ENCODE measurements at regions not wholly inside any gene's neighbourhood (a gene's known extent, or its start where the extent isn't known, plus 50 kb on each side); places are given as distances from the start of the nearest gene placed in this dataset.

GRCh38 chr12:4133636-4134447, 139.7 kb upstream of the CCND2 start:
- Histone ChIP-seq H3K36me3 (ENCODE audit: insufficient read depth, low read length) (no peaks in the 10 kb centered on the region), H3K27ac (ENCODE audit: low read depth, low read length, poor library complexity, severe bottlenecking) (no peak overlapping the region), H3K9me2 (ENCODE audit: insufficient read depth, low read length) (no peaks in the 10 kb centered on the region), H3K4me1 (ENCODE audit: insufficient read depth, low read length, poor library complexity, severe bottlenecking) (peaks cover 4% of the 10 kb centered on the region), H3K9me3 (ENCODE audit: low read length) (no peaks in the 10 kb centered on the region), H2AFZ (ENCODE audit: low read length) (no peak overlapping the region), H3K79me2 (ENCODE audit: insufficient read depth, low read depth, low read length) (no peaks in the 10 kb centered on the region), H3K4me3 (ENCODE audit: low read depth, low read length, poor library complexity, severe bottlenecking) (no peak overlapping the region), H3K4me2 (ENCODE audit: low read length) (no peak overlapping the region), H4K20me1 (ENCODE audit: insufficient read depth, low read length) (no peaks in the 10 kb centered on the region)
- intact Hi-C loops (cut with micrococcal nuclease; ENCODE audit: unreplicated experiment) = no loop called here
- ChIA-PET POLR2A (no interaction called here), CTCF (ENCODE audit: unreplicated experiment) (no interaction called here)
- no peak for DNase-seq (ENCODE audit: low spot score)
- no TSS peak for BruUV-seq (replicated peaks)
- TF ChIP-seq CTCF (conservative IDR thresholded peaks at IDR 0.05; ENCODE audit: low read length) (no peak), EZH2phosphoT487 (IDR thresholded peaks at IDR 0.05; ENCODE audit: borderline replicate concordance, low read depth, low read length) (no peak)

DNA sequence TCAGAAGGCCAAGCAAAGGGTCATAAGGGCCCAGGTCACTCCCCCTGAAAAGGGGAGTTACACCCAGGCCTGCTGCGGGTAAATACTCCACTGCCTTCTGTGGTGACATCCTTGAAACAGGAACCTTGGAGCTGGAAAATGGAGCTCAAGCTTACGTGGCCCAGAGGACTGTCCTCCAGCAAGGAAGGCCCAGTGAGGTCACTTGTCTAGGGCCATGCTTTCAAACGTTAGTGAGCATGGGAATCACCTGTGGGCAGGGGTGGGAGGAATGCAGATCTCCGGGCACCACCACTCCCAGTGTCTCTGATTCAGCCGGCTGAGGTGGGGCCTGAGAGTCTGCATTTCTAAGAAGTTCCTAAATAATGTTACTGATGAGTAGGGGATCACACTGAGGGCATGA, 140.5 kb upstream of the CCND2 start:
- DNase-seq (ENCODE audit: low spot score) = no peak
- TF ChIP-seq CTCF (conservative IDR thresholded peaks at IDR 0.05; ENCODE audit: low read length) = no peak
- no peak for TF ChIP-seq EZH2phosphoT487 (IDR thresholded peaks at IDR 0.05; ENCODE audit: borderline replicate concordance, low read depth, low read length)
- no peak overlapping the region for H3K4me2 ChIP-seq (ENCODE audit: low read length)
- H2AFZ ChIP-seq (ENCODE audit: low read length) = no peak overlapping the region
- H3K9me2 ChIP-seq (ENCODE audit: insufficient read depth, low read length) = no peaks in the 10 kb centered on the region
- intact Hi-C loops (cut with micrococcal nuclease; ENCODE audit: unreplicated experiment) = no loop called here
- ChIA-PET CTCF (ENCODE audit: unreplicated experiment) (no interaction called here), POLR2A (interaction anchor here (0.6 kb wide), 1 partner anchor 29 kb away, joined by 6 read pairs; no protein-coding TSS in a partner anchor)
- BruUV-seq (replicated peaks) = no TSS peak
- no peak overlapping the region for H3K27ac ChIP-seq (ENCODE audit: low read depth, low read length, poor library complexity, severe bottlenecking)
- H3K4me1 ChIP-seq (ENCODE audit: insufficient read depth, low read length, poor library complexity, severe bottlenecking) = peaks cover 4% of the 10 kb centered on the region
- no peaks in the 10 kb centered on the region for H3K9me3 ChIP-seq (ENCODE audit: low read length)
- H3K36me3 ChIP-seq (ENCODE audit: insufficient read depth, low read length) = no peaks in the 10 kb centered on the region
- H3K4me3 ChIP-seq (ENCODE audit: low read depth, low read length, poor library complexity, severe bottlenecking) = no peak overlapping the region
- no peaks in the 10 kb centered on the region for H3K79me2 ChIP-seq (ENCODE audit: insufficient read depth, low read depth, low read length)
- H4K20me1 ChIP-seq (ENCODE audit: insufficient read depth, low read length) = no peaks in the 10 kb centered on the region

DNA sequence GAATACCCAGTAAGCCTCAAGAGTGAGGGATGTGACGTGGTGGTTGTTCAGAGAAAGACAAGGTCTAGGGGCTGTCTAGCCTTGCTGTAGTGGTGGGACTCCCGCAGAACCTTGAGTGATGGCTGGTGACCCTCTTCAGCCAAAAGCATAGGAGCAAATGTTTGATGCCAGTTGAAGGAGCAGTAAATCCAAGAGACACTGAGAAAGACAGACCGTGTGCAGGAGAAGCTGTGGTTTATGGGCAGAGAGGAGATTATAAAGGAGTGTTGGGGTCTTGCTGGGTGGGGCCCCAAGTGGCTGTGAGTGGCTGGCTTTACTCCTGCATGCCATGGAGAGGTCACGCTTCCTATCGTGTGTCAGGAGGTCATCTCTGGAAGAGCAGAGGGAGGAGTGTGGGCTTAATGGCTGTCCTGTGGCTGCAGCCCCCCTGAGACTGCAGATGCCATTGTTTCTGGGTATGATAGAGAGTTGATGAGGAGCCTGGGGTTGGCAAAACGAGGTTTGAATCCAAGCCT, 152.0 kb upstream of the CCND2 start:
- no TSS peak for BruUV-seq (replicated peaks)
- CTCF ChIA-PET (ENCODE audit: unreplicated experiment) = interaction anchor here (0.6 kb wide), 1 partner anchor 953 kb away, joined by 3 read pairs; no protein-coding TSS in a partner anchor
- H3K9me2 ChIP-seq (ENCODE audit: insufficient read depth, low read length) = no peaks in the 10 kb centered on the region
- H3K9me3 ChIP-seq (ENCODE audit: low read length) = no peaks in the 10 kb centered on the region
- no peaks in the 10 kb centered on the region for H3K36me3 ChIP-seq (ENCODE audit: insufficient read depth, low read length)
- DNase-seq (ENCODE audit: low spot score) = no peak
- no peaks in the 10 kb centered on the region for H3K79me2 ChIP-seq (ENCODE audit: insufficient read depth, low read depth, low read length)
- no peak overlapping the region for H3K4me3 ChIP-seq (ENCODE audit: low read depth, low read length, poor library complexity, severe bottlenecking)
- peaks cover 14% of the 10 kb centered on the region for H3K4me1 ChIP-seq (ENCODE audit: insufficient read depth, low read length, poor library complexity, severe bottlenecking)
- POLR2A ChIA-PET = no interaction called here
- no peak for TF ChIP-seq EZH2phosphoT487 (IDR thresholded peaks at IDR 0.05; ENCODE audit: borderline replicate concordance, low read depth, low read length)
- TF ChIP-seq CTCF (conservative IDR thresholded peaks at IDR 0.05; ENCODE audit: low read length) = no peak
- no peak overlapping the region for H3K27ac ChIP-seq (ENCODE audit: low read depth, low read length, poor library complexity, severe bottlenecking)
- no peak overlapping the region for H3K4me2 ChIP-seq (ENCODE audit: low read length)
- no peaks in the 10 kb centered on the region for H4K20me1 ChIP-seq (ENCODE audit: insufficient read depth, low read length)
- no peak overlapping the region for H2AFZ ChIP-seq (ENCODE audit: low read length)
- intact Hi-C loops (cut with micrococcal nuclease; ENCODE audit: unreplicated experiment) = no loop called here
